GM12878 (cell line): ENCODE measurements at regions not wholly inside any gene's neighbourhood (a gene's known extent, or its start where the extent isn't known, plus 50 kb on each side); places are given as distances from the start of the nearest gene placed in this dataset.

ENCODE experiments used
- ATAC-seq: fragments of 200-7000 bp; cut with Tn5 transposase; 3 replicates; pipeline ENCODE4 v1.9.1; 2020; ENCODE audit warnings: mild to moderate bottlenecking, moderate library complexity
- BruUV-seq: library from RNA; stranded (reverse); fragments of 400-500 nt; replicated peaks from 2 replicates; lab custom pipeline; 2021; lab: Mats Ljungman, UMichigan
- CTCF ChIA-PET: fragments of 300-600 bp; sonication (Branson Sonifier 250); formaldehyde crosslinking; extraction: SDS; loops from one replicate; lab custom pipeline; 2021; ENCODE audit warnings: inconsistent platforms; lab: Yijun Ruan, JAX
- POLR2A ChIA-PET: fragments of 350-600 bp; formaldehyde crosslinking; extraction: SDS; loops from one replicate; lab custom pipeline; 2021; ENCODE audit warnings: inconsistent platforms; lab: Charles Lee
- RAD21 ChIA-PET: fragments of 300-600 bp; sonication (Branson Sonifier 250); formaldehyde crosslinking; loops from one replicate; lab custom pipeline; 2023; ENCODE audit warnings: antibody characterized with exemption; ENCODE audit not compliant: unreplicated experiment; lab: Charles Lee
- SMC1A ChIA-PET: fragments of 300-600 bp; sonication (Branson Sonifier 250); formaldehyde crosslinking; loops from one replicate; lab custom pipeline; 2023; ENCODE audit not compliant: unreplicated experiment, uncharacterized antibody; lab: Charles Lee
- DNase-seq: peaks from one replicate; pipeline ENCODE4 v3.0.0-alpha.2; 2011; ENCODE audit warnings: low read depth, low spot score
- FAIRE-seq: peaks from 3 replicates; lab custom pipeline; 2011; peaks lifted over from hg19 to GRCh38; lab: Jason Lieb, UNC
- H2AFZ ChIP-seq: 2 replicates; pipeline ENCODE4 v1.6.0; 2011; ENCODE audit warnings: low read depth, low read length, control low read depth; ENCODE audit not compliant: control insufficient read depth
- H3K27ac ChIP-seq: 2 replicates; pipeline ENCODE4 v1.5.1; 2011; ENCODE audit warnings: control low read depth; ENCODE audit not compliant: control insufficient read depth, insufficient read depth
- H3K27me3 ChIP-seq, 2 experiments: replicated peaks in 1 of 2; 2 replicates each; pipeline versions ENCODE4 v1.6.0 to v1.6.1; 2011; ENCODE audit warnings: low read length in 1 of 2; ENCODE audit not compliant: control insufficient read depth in 2 of 2, insufficient read depth in 2 of 2
- H3K36me3 ChIP-seq, 2 experiments: 2 replicates each; pipeline ENCODE4 v1.5.1; 2011; ENCODE audit warnings: low read length in 1 of 2; ENCODE audit not compliant: control insufficient read depth in 2 of 2, insufficient read depth in 2 of 2
- H3K4me1 ChIP-seq: 2 replicates; pipeline ENCODE4 v1.6.1; 2011; ENCODE audit warnings: mild to moderate bottlenecking, low read length, moderate library complexity, mixed read lengths; ENCODE audit not compliant: control insufficient read depth, insufficient read depth
- H3K4me2 ChIP-seq: 2 replicates; pipeline ENCODE4 v1.6.0; 2011; ENCODE audit warnings: control low read depth; ENCODE audit not compliant: control insufficient read depth, insufficient read depth
- H3K4me3 ChIP-seq: fragments of 200-600 bp; sonication (generic); 2 replicates; pipeline ENCODE4 v1.5.1; 2016
- H3K79me2 ChIP-seq: 2 replicates; pipeline ENCODE4 v1.6.0; 2011; ENCODE audit warnings: low read length; ENCODE audit not compliant: control insufficient read depth, insufficient read depth
- H3K9ac ChIP-seq: 2 replicates; pipeline ENCODE4 v1.8.0; 2011; ENCODE audit warnings: low read length, control low read depth, mixed read lengths; ENCODE audit not compliant: control insufficient read depth, insufficient read depth
- H3K9me3 ChIP-seq: replicated peaks from 3 replicates; pipeline ENCODE4 v1.5.1; 2011; ENCODE audit warnings: mild to moderate bottlenecking, low read length; ENCODE audit not compliant: control insufficient read depth, insufficient read depth
- H4K20me1 ChIP-seq: 2 replicates; pipeline ENCODE4 v1.6.0; 2011; ENCODE audit not compliant: control insufficient read depth, insufficient read depth
- BHLHE40 ChIP-seq, 2 experiments: fragments of 450-650 bp in 1 of 2; IDR thresholded peaks; 2 replicates each; pipeline ENCODE4 v1.6.1; 2011 to 2017; ENCODE audit warnings: low read depth in 2 of 2, borderline replicate concordance in 1 of 2, improper control_type of control experiment in 1 of 2, low read length in 1 of 2, mild to moderate bottlenecking in 1 of 2
- CHD4 ChIP-seq: fragments of 200-600 bp; sonication (generic); IDR thresholded peaks from 2 replicates; pipeline ENCODE4 v1.6.1; 2016; ENCODE audit warnings: mild to moderate bottlenecking
- CUX1 ChIP-seq: IDR thresholded peaks from 2 replicates; pipeline ENCODE4 v1.6.1; 2012; ENCODE audit warnings: improper control_type of control experiment, low read depth, low read length; ENCODE audit not compliant: insufficient replicate concordance
- ELK1 ChIP-seq: IDR thresholded peaks from 2 replicates; pipeline ENCODE4 v1.6.1; 2012; ENCODE audit warnings: low read depth, low read length, improper control_type of control experiment
- MEF2B ChIP-seq: fragments of 450-650 bp; IDR thresholded peaks from 2 replicates; pipeline ENCODE4 v1.6.1; 2018; ENCODE audit warnings: mild to moderate bottlenecking, moderate library complexity; ENCODE audit not compliant: partially characterized antibody, poor library complexity, severe bottlenecking
- NFYA ChIP-seq: IDR thresholded peaks from 2 replicates; pipeline ENCODE4 v1.6.1; 2011; ENCODE audit warnings: low read depth, mild to moderate bottlenecking, low read length, improper control_type of control experiment, borderline replicate concordance
- RELB ChIP-seq: fragments of 450-650 bp; IDR thresholded peaks from 2 replicates; pipeline ENCODE4 v1.6.1; 2017; ENCODE audit warnings: low read depth, mild to moderate bottlenecking, moderate library complexity
- REST ChIP-seq: IDR thresholded peaks from 2 replicates; pipeline ENCODE4 v1.6.1; 2012; ENCODE audit warnings: mild to moderate bottlenecking, low read depth, low read length
- SUPT20H ChIP-seq: IDR thresholded peaks from 2 replicates; pipeline ENCODE4 v1.6.1; 2011; ENCODE audit warnings: low read depth, mild to moderate bottlenecking, low read length, moderate library complexity, borderline replicate concordance; ENCODE audit not compliant: control insufficient read depth
- TAF1 ChIP-seq: IDR thresholded peaks from 2 replicates; pipeline ENCODE4 v1.6.1; 2011; ENCODE audit warnings: mild to moderate bottlenecking, low read depth, low read length, borderline replicate concordance
- TARDBP ChIP-seq: IDR thresholded peaks from 2 replicates; pipeline ENCODE4 v1.6.1; 2016; ENCODE audit warnings: borderline replicate concordance
- WRNIP1 ChIP-seq: IDR thresholded peaks from 2 replicates; pipeline ENCODE4 v1.6.1; 2011; ENCODE audit warnings: low read depth, low read length, improper control_type of control experiment, borderline replicate concordance
- WGBS: methylation state at CpG from one replicate; pipeline ENCODE4 v1.1.6; 2016; ENCODE audit warnings: low lambda C conversion rate; ENCODE audit not compliant: insufficient replicate concordance, insufficient coverage; ENCODE audit errors: missing lambda C conversion rate; 5-methylcytosine and 5-hydroxymethylcytosine counted together
- in situ Hi-C: fragments of 300-500 bp; cut with MboI; formaldehyde crosslinking; loops from 9 replicates; pipeline ENCODE4 v1.14.3; 2018; ENCODE audit warnings: mixed read lengths
- intact Hi-C: fragments of 100-400 bp; cut with micrococcal nuclease; formaldehyde crosslinking; loops from one replicate; pipeline ENCODE4 v1.14.2; 2022; ENCODE audit not compliant: unreplicated experiment

GRCh38 chr9:108562176-108562575, 293.6 kb downstream of the ACTL7B start:
- CTCF ChIA-PET: interaction anchor here (6.1 kb wide), 1 partner anchor 1139 kb away, joined by 48 read pairs; no protein-coding TSS in a partner anchor
- whole genome bisulfite sequencing: 69% methylated on average over 3 of the region's 3 CpGs
- TF ChIP-seq TAF1 (no peak), ELK1 (no peak), BHLHE40 (IDR thresholded peaks at IDR 0.05; ENCODE audit: borderline replicate concordance in 1 of 2, low read depth in 2 of 2, low read length in 1 of 2) (no peak), MEF2B (no peak), TARDBP (no peak), SUPT20H (no peak), CUX1 (no peak), RELB (no peak), WRNIP1 (no peak), NFYA (no peak), REST (no peak), CHD4 (no peak)

More at GRCh38 chr9:108562176-108562575, 293.6 kb downstream of the ACTL7B start:
- ChIA-PET SMC1A (no interaction called here), RAD21 (interaction anchor here (0.7 kb wide), 1 partner anchor 112 kb away, joined by 4 read pairs; no protein-coding TSS in a partner anchor), POLR2A (no interaction called here)
- in situ Hi-C loops (loop anchor here (10.0 kb wide), 1 partner anchor 1137 kb away; no protein-coding TSS in a partner anchor), intact Hi-C loops (no loop called here)
- Histone ChIP-seq H4K20me1 (no peaks in the 10 kb centered on the region), H3K9me3 (no peaks in the 10 kb centered on the region), H3K4me3 (no peak overlapping the region), H3K79me2 (no peaks in the 10 kb centered on the region), H3K4me1 (no peaks in the 10 kb centered on the region), H3K36me3 (no peaks in the 10 kb centered on the region), H3K4me2 (no peak overlapping the region), H2AFZ (no peak overlapping the region), H3K27ac (no peak overlapping the region), H3K9ac (no peak overlapping the region), H3K27me3 (no peaks in the 10 kb centered on the region)
- FAIRE-seq: no peak
- DNase-seq: no peak
- ATAC-seq: no peak
- BruUV-seq: no TSS peak
